ENCODE measurements at regions not wholly inside any gene's neighbourhood (a gene's known extent, or its start where the extent isn't known, plus 50 kb on each side); places are given as distances from the start of the nearest gene placed in this dataset.
A peak's percentile ranks its signal among the peaks of the same experiment; 100 is the strongest.

GRCh38 chrX:57204306-57204705, 67.1 kb upstream of the SPIN2A start:
- no peak for DNase-seq (ENCODE audit: low spot score)
- no peak overlapping the region for H3K4me3 Mint-ChIP-seq
- H3K36me3 Mint-ChIP-seq = peaks cover 5% of the 10 kb centered on the region
- H3K27ac Mint-ChIP-seq = no peak overlapping the region
- H3K27me3 Mint-ChIP-seq = peaks cover 0 to 4% of the 10 kb centered on the region in 2 donors
- no peak for ATAC-seq
- peaks cover 3% of the 10 kb centered on the region for H3K9me3 Mint-ChIP-seq
- H3K4me1 Mint-ChIP-seq (ENCODE audit: low read depth in 2 of 2) = no peaks in the 10 kb centered on the region

- no peak overlapping the region for H3K27ac Mint-ChIP-seq
- ATAC-seq (no peak), DNase-seq (ENCODE audit: low spot score) (no peak)
- H3K9me3 Mint-ChIP-seq = peaks cover 3% of the 10 kb centered on the region
- H3K4me1 Mint-ChIP-seq (ENCODE audit: low read depth in 2 of 2) = no peaks in the 10 kb centered on the region
- H3K4me3 Mint-ChIP-seq = no peak overlapping the region
- H3K36me3 Mint-ChIP-seq = peaks cover 9% of the 10 kb centered on the region
- H3K27me3 Mint-ChIP-seq = peaks cover 0 to 3% of the 10 kb centered on the region in 2 donors
These were observed 74.6 kb upstream of the FAAH2 start for GRCh38 chrX:57211906-57212305.

GRCh38 chrX:57227691-57228090, 58.8 kb upstream of the FAAH2 start:
- ATAC-seq (peak; percentile 40 to 44), DNase-seq (ENCODE audit: low spot score) (no peak)
- no peak overlapping the region for H3K27ac Mint-ChIP-seq
- no peak overlapping the region for H3K4me3 Mint-ChIP-seq
- H3K36me3 Mint-ChIP-seq = peaks cover 16% of the 10 kb centered on the region
- peaks cover 0 to 6% of the 10 kb centered on the region in 2 donors for H3K27me3 Mint-ChIP-seq
- H3K4me1 Mint-ChIP-seq (ENCODE audit: low read depth in 2 of 2) = no peaks in the 10 kb centered on the region
- no peaks in the 10 kb centered on the region for H3K9me3 Mint-ChIP-seq

- DNase-seq (ENCODE audit: low spot score) (no peak), ATAC-seq (no peak)
- Mint-ChIP-seq H3K4me3 (no peak overlapping the region), H3K36me3 (peaks cover 4% of the 10 kb centered on the region), H3K9me3 (no peaks in the 10 kb centered on the region), H3K27me3 (peaks cover 0 to 3% of the 10 kb centered on the region in 2 donors), H3K27ac (no peak overlapping the region), H3K4me1 (ENCODE audit: low read depth in 2 of 2) (no peaks in the 10 kb centered on the region)
These were observed 53.7 kb upstream of the FAAH2 start for GRCh38 chrX:57232658-57233360.

Data from natural killer cell treated with Interleukin-12 subunit alpha and Interleukin-12 subunit beta and Interleukin-15 and Interleukin-18, amount 100 ng/mL, for 72 hours (primary cell).